ENCODE measurements at regions not wholly inside any gene's neighbourhood (a gene's known extent, or its start where the extent isn't known, plus 50 kb on each side); places are given as distances from the start of the nearest gene placed in this dataset.

- TF ChIP-seq ISX (CRISPR knock-in tag; conservative IDR thresholded peaks at IDR 0.05), result no peak
- no peak for TF ChIP-seq ZNF329 (CRISPR knock-in tag; IDR thresholded peaks at IDR 0.05; ENCODE audit: low read depth)
- TF ChIP-seq ZNF503 (CRISPR knock-in tag; IDR thresholded peaks at IDR 0.05), result no peak
- no peak for TF ChIP-seq RAD21 (CRISPR knock-in tag; IDR thresholded peaks at IDR 0.05)
- TF ChIP-seq IKZF1 (IDR thresholded peaks at IDR 0.05), result no peak
- TF ChIP-seq YY1 (IDR thresholded peaks at IDR 0.05; ENCODE audit: insufficient read depth, insufficient replicate concordance, low read depth, low read length), result no peak
- TF ChIP-seq MXD3 (CRISPR knock-in tag; IDR thresholded peaks at IDR 0.05), result no peak
- no peak for TF ChIP-seq CTCF (CRISPR knock-in tag; IDR thresholded peaks at IDR 0.05)
- TF ChIP-seq ZNF350 (CRISPR knock-in tag; IDR thresholded peaks at IDR 0.05; ENCODE audit: borderline replicate concordance, low read depth), result no peak
- TF ChIP-seq POLR2AphosphoS5 (IDR thresholded peaks at IDR 0.05; ENCODE audit: low read depth, low read length), result no peak
- TF ChIP-seq ZNF639 (CRISPR knock-in tag; conservative IDR thresholded peaks at IDR 0.05), result no peak
- no peak for TF ChIP-seq USF2 (IDR thresholded peaks at IDR 0.05; ENCODE audit: low read depth, low read length)
- TF ChIP-seq USF2 (CRISPR knock-in tag; IDR thresholded peaks at IDR 0.05; ENCODE audit: borderline replicate concordance), result no peak
- no peak for TF ChIP-seq POLR2A (IDR thresholded peaks at IDR 0.05; ENCODE audit: insufficient read depth in 1 of 2, low read depth in 2 of 2, low read length in 2 of 2)
- no peak for TF ChIP-seq ZNF512 (CRISPR knock-in tag; IDR thresholded peaks at IDR 0.05)
These were observed 799.5 kb upstream of the RGS18 start for GRCh38 chr1:191358724-191359123.

All from HepG2 (cell line).